Sciatic nerve (tissue), 2 donors: ENCODE measurements at regions not wholly inside any gene's neighbourhood (a gene's known extent, or its start where the extent isn't known, plus 50 kb on each side); places are given as distances from the start of the nearest gene placed in this dataset.
"Not testable (repeated sequence)": the region's sequence is repeated elsewhere in the genome, so short reads cannot be mapped to it uniquely, and the experiment has no call there.

ENCODE experiments used
- ATAC-seq: fragments of 200-7000 bp; cut with Tn5 transposase; one replicate; pipeline ENCODE4 v1.9.1; 2020; ENCODE audit warnings: mild to moderate bottlenecking, moderate library complexity
- DNase-seq: peaks from one replicate; pipeline ENCODE4 v3.0.0-alpha.2; 2020; ENCODE audit warnings: low spot score
- intact Hi-C: fragments of 100-400 bp; cut with DNase I; formaldehyde crosslinking; loops from one replicate; pipeline ENCODE4 v1.14.2; 2022
- donor health status: DM: no; HTN: no; CAD: no.
- donor health status: DM: no; HTN: no; CAD: no.

GRCh38 chr12:73719223-73719622 is 818.4 kb upstream of the ATXN7L3B start:
- intact Hi-C loops = no loop called here
- no peak for DNase-seq
- ATAC-seq = no peak

DNA sequence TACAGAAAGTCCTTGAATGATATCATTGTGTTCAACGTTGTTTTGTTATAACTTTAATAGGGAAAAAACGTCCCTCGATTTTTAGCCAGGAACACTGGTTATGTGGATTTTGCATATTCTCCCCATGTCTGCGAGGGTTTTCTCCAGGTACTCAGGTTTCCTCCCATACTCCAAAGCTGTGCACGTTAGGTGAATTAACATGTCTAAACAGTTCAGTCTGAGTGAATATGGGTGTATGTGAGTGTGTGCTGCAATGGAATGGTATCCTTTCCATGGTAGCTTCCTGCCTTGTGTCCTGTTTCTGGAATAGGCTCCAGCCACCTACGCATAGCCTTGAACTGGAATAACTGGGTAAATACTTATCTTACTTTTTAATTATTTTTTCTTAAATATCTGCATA is 810.8 kb upstream of the ATXN7L3B start:
- intact Hi-C loops = no loop called here
- DNase-seq (no peak), ATAC-seq (no peak)

DNA sequence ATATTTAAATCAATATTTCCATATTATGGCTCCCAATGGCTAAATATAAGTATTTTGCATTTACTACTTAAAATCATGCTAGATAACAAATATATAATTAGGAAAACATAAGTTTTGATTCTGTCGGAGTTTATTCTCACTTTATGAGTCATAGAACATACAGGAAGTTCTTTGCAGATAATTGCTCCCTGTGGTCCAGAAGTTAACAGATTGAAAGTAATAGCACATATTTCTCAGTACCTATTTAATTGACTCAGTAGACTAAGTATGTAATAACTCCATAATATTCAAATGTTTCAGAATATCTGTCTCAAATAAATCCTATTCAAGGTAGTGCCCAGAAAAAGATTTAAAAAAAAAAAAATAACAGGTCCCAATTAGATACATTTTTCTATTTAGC is 806.0 kb upstream of the ATXN7L3B start:
- intact Hi-C loops = no loop called here
- DNase-seq (no peak), ATAC-seq (no peak)

DNA sequence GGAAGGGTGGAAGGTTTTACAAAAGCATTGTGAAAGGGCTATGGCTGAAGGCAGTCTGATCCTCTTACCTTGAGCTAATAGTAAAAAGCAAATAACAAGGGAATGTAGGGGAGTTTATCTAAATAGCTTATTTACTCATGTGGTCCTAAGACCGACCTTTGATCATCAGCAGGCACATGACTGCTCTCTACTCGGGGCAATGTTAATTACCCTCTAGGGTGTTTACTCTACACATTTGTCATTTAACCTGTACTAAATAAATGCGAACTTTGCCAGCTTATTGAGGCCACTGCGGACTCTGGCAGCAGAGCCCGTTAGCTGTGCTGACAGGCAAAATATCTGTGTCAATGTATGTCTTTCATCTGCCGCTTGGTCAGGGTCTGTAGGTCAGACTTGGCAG is 768.3 kb upstream of the ATXN7L3B start:
- DNase-seq (no peak), ATAC-seq (no peak)
- intact Hi-C loops = no loop called here

DNA sequence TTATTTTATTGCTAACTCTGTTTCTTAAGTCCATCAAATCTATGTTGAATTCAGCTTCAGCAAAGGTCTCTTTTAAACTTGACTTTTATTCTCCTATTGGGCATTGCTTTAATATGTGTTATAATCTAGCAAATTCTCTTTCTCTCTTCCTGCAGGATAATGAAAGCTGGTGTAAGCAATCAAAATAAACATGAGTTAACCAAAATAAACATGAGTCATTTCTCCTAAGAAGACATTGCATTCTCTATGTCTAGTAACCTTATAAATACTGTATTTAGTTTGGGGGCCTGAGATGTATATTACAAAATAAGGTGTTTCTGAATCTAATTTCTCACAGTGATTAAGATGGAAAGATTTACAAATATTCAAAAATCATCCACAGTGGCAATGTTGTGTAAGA is 739.1 kb upstream of the ATXN7L3B start:
- ATAC-seq (no peak), DNase-seq (no peak)
- intact Hi-C loops = no loop called here

DNA sequence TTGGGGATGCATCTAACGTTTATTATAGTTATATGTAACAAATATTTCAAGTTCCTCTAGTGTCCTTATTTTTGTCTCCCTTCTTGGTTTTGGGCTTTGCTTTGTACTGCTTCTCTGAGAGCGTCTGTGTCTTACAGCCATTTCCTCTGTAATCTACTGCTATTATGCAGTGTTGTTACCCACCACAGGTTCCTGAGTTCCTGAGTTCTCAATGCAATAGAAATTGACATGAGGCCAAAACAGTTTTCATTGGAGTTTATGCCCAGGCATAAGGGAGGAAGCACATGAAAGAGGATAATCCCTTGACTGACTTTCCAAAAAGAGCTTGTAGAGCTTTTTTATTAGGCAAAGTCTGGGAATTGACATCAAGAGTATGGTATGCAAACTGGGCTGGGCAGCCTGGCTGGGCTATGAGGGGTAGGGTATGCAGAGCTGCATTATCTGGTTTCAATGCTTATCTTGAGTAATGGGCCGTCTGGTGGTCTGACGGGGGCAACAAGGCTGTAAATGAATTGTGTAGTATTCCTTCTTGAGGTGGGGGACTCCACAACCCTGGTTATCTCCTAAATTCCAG is 722.5 kb upstream of the ATXN7L3B start:
- intact Hi-C loops = no loop called here
- DNase-seq (no peak), ATAC-seq (no peak)

GRCh38 chr12:73817161-73817560 is 720.5 kb upstream of the ATXN7L3B start:
- intact Hi-C loops = no loop called here
- ATAC-seq (no peak), DNase-seq (no peak)

GRCh38 chr12:73833746-73834145 is 703.9 kb upstream of the ATXN7L3B start:
- intact Hi-C loops = no loop called here

GRCh38 chr12:73841963-73842362 is 695.7 kb upstream of the ATXN7L3B start:
- intact Hi-C loops = no loop called here

More at GRCh38 chr12:73833746-73834145, 703.9 kb upstream of the ATXN7L3B start:
- ATAC-seq = no peak
- no peak for DNase-seq

GRCh38 chr12:73863546-73863945 is 674.1 kb upstream of the ATXN7L3B start:
- intact Hi-C loops = no loop called here
- DNase-seq = no peak
- no peak for ATAC-seq

More at GRCh38 chr12:73841963-73842362, 695.7 kb upstream of the ATXN7L3B start:
- no peak for ATAC-seq
- no peak for DNase-seq

GRCh38 chr12:73867147-73867546 is 670.5 kb upstream of the ATXN7L3B start:
- ATAC-seq (no peak), DNase-seq (no peak)
- intact Hi-C loops = no loop called here

DNA sequence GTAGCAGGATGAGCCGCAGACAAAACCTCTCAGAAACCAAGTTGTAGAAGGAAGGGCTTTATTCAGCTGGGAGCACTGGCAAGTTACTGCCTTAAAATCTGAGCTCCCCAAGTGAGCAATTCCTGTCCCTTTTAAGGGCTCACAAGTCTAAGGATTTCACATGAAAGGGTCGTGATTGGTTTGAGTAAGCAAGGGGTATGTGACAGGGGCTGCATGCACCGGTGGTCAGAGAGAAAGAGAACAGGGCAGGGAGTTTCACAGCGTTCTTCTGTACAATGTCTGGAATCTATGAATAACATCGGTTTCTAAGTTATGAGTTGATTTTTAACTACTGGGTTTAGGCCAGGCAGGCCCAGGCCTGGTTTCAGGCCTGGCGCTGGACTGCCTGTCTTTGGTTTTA is 660.3 kb upstream of the ATXN7L3B start:
- intact Hi-C loops, ATAC-seq, DNase-seq: not testable (repeated sequence)

- intact Hi-C loops = no loop called here
- no peak for ATAC-seq
- DNase-seq = no peak
Observed at GRCh38 chr12:73892201-73892600, 645.4 kb upstream of the ATXN7L3B start.

DNA sequence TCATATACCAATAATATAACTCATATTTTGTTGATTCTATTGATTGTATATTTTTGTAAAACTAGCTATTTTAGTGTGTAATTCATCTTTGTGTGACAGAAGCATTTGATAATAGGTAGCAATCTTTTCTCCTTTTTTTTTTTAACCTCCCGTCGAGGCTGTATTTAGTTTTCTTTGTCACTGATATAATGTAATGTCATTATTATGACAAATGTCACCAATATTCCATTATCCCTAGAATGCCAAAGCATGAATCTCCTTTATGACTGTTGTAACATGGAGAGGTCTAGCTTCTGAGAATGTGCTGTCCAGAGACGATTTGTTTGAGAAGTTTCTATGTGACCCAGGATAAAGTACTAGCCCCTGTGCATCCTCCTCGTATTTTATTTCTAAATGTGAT is 639.0 kb upstream of the ATXN7L3B start:
- DNase-seq (no peak), ATAC-seq (no peak)
- intact Hi-C loops = no loop called here

- ATAC-seq (no peak), DNase-seq (no peak)
- intact Hi-C loops = no loop called here
Observed at GRCh38 chr12:73902260-73902659, 635.4 kb upstream of the ATXN7L3B start.

- no peak for ATAC-seq
Observed at GRCh38 chr12:73906757-73907156, 630.9 kb upstream of the ATXN7L3B start.

GRCh38 chr12:73935817-73936216 is 601.8 kb upstream of the ATXN7L3B start:
- ATAC-seq (no peak), DNase-seq (no peak)
- intact Hi-C loops = no loop called here

More at GRCh38 chr12:73906757-73907156, 630.9 kb upstream of the ATXN7L3B start:
- intact Hi-C loops = no loop called here
- DNase-seq = no peak

DNA sequence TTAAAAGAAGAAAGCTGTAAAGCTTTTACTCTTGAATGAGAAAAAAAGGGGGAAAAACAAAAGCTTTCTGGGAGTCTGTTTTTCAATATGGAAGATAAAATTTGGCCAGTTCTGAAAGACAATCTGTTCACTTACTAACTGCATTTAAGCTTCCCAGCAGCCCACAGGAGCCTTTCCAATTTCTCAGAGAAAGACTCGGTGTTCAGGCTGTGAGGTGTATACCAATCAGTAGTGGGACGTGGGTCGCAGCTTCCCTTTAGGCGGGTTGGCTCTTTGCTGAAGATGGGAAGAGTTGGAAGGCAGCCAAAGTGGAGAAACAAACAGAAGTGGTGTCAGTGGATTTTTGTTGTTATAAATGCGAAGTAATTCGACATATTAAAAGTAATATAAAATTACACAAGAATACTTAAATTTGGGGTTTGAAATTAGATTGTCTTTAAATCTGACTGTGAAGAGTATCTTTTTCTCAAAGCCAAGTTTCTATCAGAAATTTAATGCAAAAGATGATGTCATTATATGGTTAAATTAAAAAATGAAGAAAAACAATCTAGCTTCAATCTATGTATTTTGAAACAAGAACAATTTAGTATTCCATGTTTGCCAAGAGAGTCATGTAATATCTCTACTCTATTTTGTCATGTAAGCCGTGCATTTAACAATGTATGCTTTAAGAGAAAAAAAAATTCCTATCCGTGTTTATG is 590.2 kb upstream of the ATXN7L3B start:
- DNase-seq (no peak), ATAC-seq (no peak)
- intact Hi-C loops = no loop called here

DNA sequence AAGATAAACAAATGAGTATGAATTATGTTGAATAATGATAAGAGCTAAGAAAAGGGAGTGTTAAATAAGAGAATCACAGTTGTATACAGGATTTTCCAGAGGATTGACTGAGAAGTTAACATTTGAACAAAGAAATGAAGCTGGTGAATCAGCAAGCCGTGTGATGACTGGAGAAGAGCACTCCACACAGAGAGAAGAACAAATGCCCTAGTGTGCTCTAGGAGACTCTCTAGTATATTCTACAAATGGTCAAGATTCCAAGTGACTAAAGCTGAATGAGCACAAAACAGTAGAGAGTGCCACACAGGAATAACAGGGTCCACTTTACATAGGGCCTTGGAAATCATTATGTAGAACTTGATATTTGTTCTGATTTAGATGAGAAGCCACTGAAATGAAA is 587.1 kb upstream of the ATXN7L3B start:
- no peak for DNase-seq
- ATAC-seq = no peak
- intact Hi-C loops = no loop called here

DNA sequence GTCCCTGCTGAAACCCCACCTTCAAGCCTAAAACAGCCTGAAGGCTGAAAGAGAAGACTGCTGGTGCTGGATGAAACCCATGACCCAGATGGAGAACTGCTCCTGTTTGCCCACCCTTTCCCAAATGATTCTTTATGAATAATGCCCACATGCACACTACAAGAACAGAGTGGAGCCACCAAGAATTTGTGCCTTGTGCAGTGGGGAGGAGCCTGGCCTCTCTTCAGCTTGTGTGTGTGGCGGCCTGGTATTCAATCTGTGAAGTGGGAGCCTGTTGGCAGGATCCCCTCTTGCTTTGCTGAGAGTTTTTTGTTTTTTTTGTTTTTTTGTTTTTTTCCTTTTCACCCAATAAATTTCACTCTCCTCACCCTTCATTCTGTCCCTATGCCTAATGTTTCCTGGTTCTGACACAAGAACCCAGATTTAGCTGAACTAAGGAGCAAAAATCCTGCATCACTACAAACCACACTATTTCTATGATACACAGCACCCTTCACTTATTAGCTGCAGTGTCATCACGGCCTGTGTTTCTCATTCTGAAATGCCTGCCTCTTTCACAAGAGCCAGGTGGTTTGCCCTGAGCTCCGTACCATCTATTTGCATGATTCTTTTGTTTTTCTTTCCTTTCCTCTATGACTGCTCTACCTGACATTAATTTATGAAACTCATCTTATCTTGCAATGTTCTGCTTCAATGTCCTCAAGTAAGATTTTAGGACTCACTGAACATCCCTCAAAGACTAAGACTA is 585.5 kb upstream of the ATXN7L3B start:
- ATAC-seq = no peak
- DNase-seq = no peak
- intact Hi-C loops = no loop called here
